PFSK-1 (cell line): ENCODE measurements at regions not wholly inside any gene's neighbourhood (a gene's known extent, or its start where the extent isn't known, plus 50 kb on each side); places are given as distances from the start of the nearest gene placed in this dataset.

Source experiments
- FOXP2 ChIP-seq: optimal IDR thresholded peaks from 2 replicates; pipeline ENCODE3; 2011; ENCODE audit warnings: borderline replicate concordance, control low read depth, inconsistent platforms; ENCODE audit not compliant: insufficient read depth; ENCODE audit errors: extremely low read length, extremely low read depth
- POLR2AphosphoS5 ChIP-seq: IDR thresholded peaks from 2 replicates; pipeline ENCODE4 v1.6.1; 2012; ENCODE audit warnings: low read depth, mild to moderate bottlenecking, control low read depth, low read length, moderate library complexity
- REST ChIP-seq, 2 experiments: IDR thresholded peaks; 2 replicates each; pipeline versions ENCODE4 v1.6.1 to v1.8.0; 2011 to 2012; ENCODE audit warnings: low read depth in 2 of 2, low read length in 2 of 2, control low read depth in 1 of 2, inconsistent platforms in 1 of 2, mild to moderate bottlenecking in 1 of 2, moderate library complexity in 1 of 2; ENCODE audit not compliant: insufficient read depth in 1 of 2
- SIN3A ChIP-seq: IDR thresholded peaks from 2 replicates; pipeline ENCODE4 v1.6.1; 2012; ENCODE audit warnings: mild to moderate bottlenecking, low read length, moderate library complexity, borderline replicate concordance; ENCODE audit not compliant: insufficient read depth
- TAF1 ChIP-seq: IDR thresholded peaks from 2 replicates; pipeline ENCODE4 v1.6.1; 2012; ENCODE audit warnings: low read length, control low read depth, borderline replicate concordance; ENCODE audit not compliant: insufficient read depth

GRCh38 chr4:147078362-147078761, 132.7 kb upstream of the TTC29 start:
- no peak for TF ChIP-seq REST (IDR thresholded peaks at IDR 0.05; ENCODE audit: insufficient read depth in 1 of 2, low read depth in 2 of 2, low read length in 2 of 2)
- TF ChIP-seq SIN3A: no peak
- no peak for TF ChIP-seq POLR2AphosphoS5
- no peak for TF ChIP-seq TAF1
- TF ChIP-seq FOXP2: no peak
